Neural progenitor cell (in vitro differentiated cells): ENCODE measurements at regions not wholly inside any gene's neighbourhood (a gene's known extent, or its start where the extent isn't known, plus 50 kb on each side); places are given as distances from the start of the nearest gene placed in this dataset.

Experiments
- DNase-seq: peaks from one replicate; pipeline ENCODE4 v3.0.0-alpha.2; 2016; ENCODE audit warnings: low spot score
- H2AFZ ChIP-seq: fragments of 200-600 bp; sonication (generic); replicated peaks from 2 replicates; pipeline ENCODE4 v1.6.1; 2016; ENCODE audit warnings: antibody characterized with exemption
- H3F3A ChIP-seq: fragments of 200-600 bp; sonication (generic); 2 replicates; pipeline ENCODE4 v1.6.1; 2016; ENCODE audit warnings: antibody characterized with exemption, low read depth
- H3K27ac ChIP-seq: fragments of 200-600 bp; sonication (generic); 2 replicates; pipeline ENCODE4 v1.5.1; 2016; ENCODE audit warnings: mild to moderate bottlenecking
- H3K27me3 ChIP-seq: fragments of 200-600 bp; sonication (generic); 2 replicates; pipeline ENCODE4 v1.6.1; 2016; ENCODE audit warnings: mild to moderate bottlenecking, moderate library complexity
- H3K36me3 ChIP-seq: fragments of 200-600 bp; sonication (generic); 2 replicates; pipeline ENCODE4 v1.5.1; 2016
- H3K4me1 ChIP-seq: fragments of 200-600 bp; sonication (generic); 2 replicates; pipeline ENCODE4 v1.6.1; 2016; ENCODE audit warnings: mixed run types
- H3K4me2 ChIP-seq: fragments of 200-600 bp; sonication (generic); 2 replicates; pipeline ENCODE4 v1.6.1; 2016
- H3K4me3 ChIP-seq: fragments of 200-600 bp; sonication (generic); 2 replicates; pipeline ENCODE4 v1.5.1; 2016
- H3K79me2 ChIP-seq: fragments of 200-600 bp; sonication (generic); 2 replicates; pipeline ENCODE4 v1.6.1; 2016; ENCODE audit warnings: low read depth
- H3K9ac ChIP-seq: fragments of 200-600 bp; sonication (generic); 2 replicates; pipeline ENCODE4 v1.6.1; 2016
- H3K9me3 ChIP-seq: fragments of 200-600 bp; sonication (generic); 2 replicates; pipeline ENCODE4 v1.5.1; 2016; ENCODE audit warnings: low read depth
- H4K20me1 ChIP-seq: fragments of 200-600 bp; sonication (generic); 2 replicates; pipeline ENCODE4 v1.6.1; 2016; ENCODE audit warnings: low read depth
- H3K27ac Mint-ChIP-seq: 3 replicates; pipeline ENCODE4 v1.8.0; 2021; ENCODE audit warnings: mixed read lengths
- H3K27me3 Mint-ChIP-seq: 2 replicates; pipeline ENCODE4 v1.8.0; 2022; ENCODE audit warnings: low read depth, mild to moderate bottlenecking, inconsistent platforms, moderate library complexity, mixed read lengths; ENCODE audit not compliant: insufficient read depth
- H3K36me3 Mint-ChIP-seq: 3 replicates; pipeline ENCODE4 v1.8.0; 2021; ENCODE audit warnings: mixed read lengths
- H3K4me1 Mint-ChIP-seq: 3 replicates; pipeline ENCODE4 v1.8.0; 2021; ENCODE audit warnings: mixed read lengths
- H3K4me3 Mint-ChIP-seq: 3 replicates; pipeline ENCODE4 v1.8.0; 2021; ENCODE audit warnings: mild to moderate bottlenecking, moderate library complexity, mixed read lengths
- H3K9me3 Mint-ChIP-seq: 3 replicates; pipeline ENCODE4 v1.8.0; 2020; ENCODE audit warnings: mixed read lengths
- CTCF ChIP-seq: fragments of 200-600 bp; sonication (generic); IDR thresholded peaks from 2 replicates; pipeline ENCODE4 v1.5.1; 2017; ENCODE audit warnings: antibody characterized with exemption, mild to moderate bottlenecking
- EZH2 ChIP-seq: fragments of 200-600 bp; sonication (generic); IDR thresholded peaks from 2 replicates; pipeline ENCODE4 v1.6.1; 2017; ENCODE audit warnings: antibody characterized with exemption, mild to moderate bottlenecking, moderate library complexity
- EZH2phosphoT487 ChIP-seq: fragments of 200-600 bp; sonication (generic); IDR thresholded peaks from 2 replicates; pipeline ENCODE4 v1.6.1; 2017; ENCODE audit warnings: antibody characterized with exemption

DNA sequence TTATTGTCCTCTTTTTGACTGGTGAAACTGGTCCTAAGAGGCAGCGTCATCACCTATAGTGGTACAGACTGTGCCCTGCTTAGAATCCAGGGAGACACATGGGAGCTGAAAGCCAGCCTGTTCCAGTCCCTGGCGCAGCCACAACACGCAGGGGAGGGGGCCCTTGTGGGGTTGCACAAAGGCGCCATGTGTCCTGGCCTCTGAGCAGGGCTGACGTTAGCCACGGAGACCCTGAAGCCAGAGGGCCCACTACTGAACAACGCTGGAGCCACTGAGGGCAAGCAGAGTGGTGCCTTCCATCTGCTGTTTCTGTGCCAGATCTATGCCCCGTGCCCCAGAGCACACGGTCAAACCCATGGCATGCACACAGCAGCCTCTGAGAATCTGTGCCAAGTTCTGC, 147.3 kb downstream of the ACTL7B start:
- no peaks in the 10 kb centered on the region for H3K27me3 ChIP-seq
- Mint-ChIP-seq H3K9me3 (peaks cover 3% of the 10 kb centered on the region), H3K27me3 (peaks cover 3% of the 10 kb centered on the region), H3K4me3 (no peak overlapping the region), H3K27ac (no peak overlapping the region), H3K4me1 (peaks cover 4% of the 10 kb centered on the region), H3K36me3 (no peaks in the 10 kb centered on the region)
- H3K9me3 ChIP-seq = no peaks in the 10 kb centered on the region
- H3F3A ChIP-seq = no peaks in the 10 kb centered on the region
- H3K4me3 ChIP-seq = no peak overlapping the region
- no peak for TF ChIP-seq EZH2
- no peak for TF ChIP-seq CTCF
- TF ChIP-seq EZH2phosphoT487 = no peak
- no peaks in the 10 kb centered on the region for H4K20me1 ChIP-seq
- H3K9ac ChIP-seq = no peak overlapping the region
- no peaks in the 10 kb centered on the region for H3K4me1 ChIP-seq
- no peak for DNase-seq
- no peaks in the 10 kb centered on the region for H3K79me2 ChIP-seq
- H3K27ac ChIP-seq = no peak overlapping the region
- H3K36me3 ChIP-seq = no peaks in the 10 kb centered on the region
- H3K4me2 ChIP-seq = no peak overlapping the region
- H2AFZ ChIP-seq = no peak overlapping the region

GRCh38 chr9:108707120-108707519, 148.7 kb downstream of the ACTL7B start:
- Histone ChIP-seq H3K27ac (no peak overlapping the region), H3F3A (no peaks in the 10 kb centered on the region), H3K9ac (no peak overlapping the region), H3K79me2 (no peaks in the 10 kb centered on the region), H3K4me2 (no peak overlapping the region), H2AFZ (no peak overlapping the region), H3K4me3 (no peak overlapping the region), H3K36me3 (no peaks in the 10 kb centered on the region), H3K9me3 (no peaks in the 10 kb centered on the region), H4K20me1 (no peaks in the 10 kb centered on the region), H3K27me3 (no peaks in the 10 kb centered on the region), H3K4me1 (no peaks in the 10 kb centered on the region)
- Mint-ChIP-seq H3K27ac (no peak overlapping the region), H3K27me3 (peaks cover 2% of the 10 kb centered on the region), H3K4me3 (no peak overlapping the region), H3K4me1 (peaks cover 4% of the 10 kb centered on the region), H3K9me3 (peaks cover 3% of the 10 kb centered on the region), H3K36me3 (no peaks in the 10 kb centered on the region)
- no peak for DNase-seq
- TF ChIP-seq EZH2phosphoT487 = no peak
- no peak for TF ChIP-seq CTCF
- no peak for TF ChIP-seq EZH2

DNA sequence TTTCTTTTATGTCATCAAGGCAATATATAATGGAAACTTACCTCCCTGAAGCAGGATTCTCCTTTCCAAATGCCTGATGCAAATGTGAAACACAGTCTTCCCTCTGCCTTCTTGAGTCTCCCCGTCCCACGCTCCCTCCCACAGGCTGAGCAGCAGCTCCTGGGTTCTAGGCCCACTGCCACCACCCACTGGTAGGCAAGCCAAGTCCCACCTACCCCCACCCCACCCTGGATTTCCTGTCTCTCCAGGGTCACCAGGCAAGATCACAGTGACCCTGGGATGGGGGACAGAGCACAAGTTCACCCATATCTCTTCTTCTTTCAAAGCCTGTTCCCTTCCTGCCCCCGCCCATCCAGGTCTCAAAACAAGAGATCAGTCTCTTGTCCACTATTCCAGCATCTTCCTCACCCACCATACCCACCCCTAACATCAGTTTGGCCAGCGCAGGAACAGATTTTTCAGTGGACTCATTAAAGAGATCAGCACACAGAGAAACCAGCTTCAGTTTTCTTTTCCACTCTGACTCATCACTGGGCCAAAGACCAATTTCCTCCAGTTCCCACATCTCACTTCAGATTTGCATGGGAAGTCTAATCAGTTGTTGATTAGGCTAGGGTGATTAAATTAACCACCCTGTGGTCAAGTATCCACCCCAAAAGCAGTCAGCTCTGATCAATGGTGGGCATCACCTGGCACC, 151.5 kb downstream of the ACTL7B start:
- TF ChIP-seq EZH2phosphoT487 (no peak), CTCF (no peak), EZH2 (no peak)
- Histone ChIP-seq H3K4me3 (no peak overlapping the region), H3K9ac (no peak overlapping the region), H3K4me2 (no peak overlapping the region), H3F3A (no peaks in the 10 kb centered on the region), H4K20me1 (no peaks in the 10 kb centered on the region), H3K27me3 (no peaks in the 10 kb centered on the region), H3K4me1 (no peaks in the 10 kb centered on the region), H2AFZ (no peak overlapping the region), H3K36me3 (no peaks in the 10 kb centered on the region), H3K9me3 (no peaks in the 10 kb centered on the region), H3K27ac (no peak overlapping the region), H3K79me2 (no peaks in the 10 kb centered on the region)
- DNase-seq = no peak
- Mint-ChIP-seq H3K36me3 (no peaks in the 10 kb centered on the region), H3K4me1 (peaks cover 4% of the 10 kb centered on the region), H3K27me3 (peaks cover 2% of the 10 kb centered on the region), H3K4me3 (no peak overlapping the region), H3K9me3 (peaks cover 3% of the 10 kb centered on the region), H3K27ac (no peak overlapping the region)
